HCT116 (cell line): ENCODE measurements at regions not wholly inside any gene's neighbourhood (a gene's known extent, or its start where the extent isn't known, plus 50 kb on each side); places are given as distances from the start of the nearest gene placed in this dataset.

Source experiments
- ATAC-seq: fragments of 200-7000 bp; cut with Tn5 transposase; 2 replicates; pipeline ENCODE4 v1.9.1; 2020; ENCODE audit warnings: mild to moderate bottlenecking, moderate library complexity
- BruUV-seq: library from RNA; stranded (reverse); fragments of 400-500 nt; replicated peaks from 2 replicates; lab custom pipeline; 2021; lab: Mats Ljungman, UMichigan
- CTCF ChIA-PET: fragments of 300-600 bp; sonication (Branson Sonifier 250); formaldehyde crosslinking; loops from one replicate; lab custom pipeline; 2021; ENCODE audit warnings: antibody characterized with exemption; lab: Charles Lee
- POLR2A ChIA-PET: fragments of 300-600, 350-600 bp; sonication (Branson Sonifier 250); formaldehyde crosslinking; loops from one replicate; lab custom pipeline; 2021; ENCODE audit warnings: antibody characterized with exemption; lab: Charles Lee
- RAD21 ChIA-PET, 2 experiments: fragments of 300-600 bp; sonication (Branson Sonifier 250); formaldehyde crosslinking; loops; one replicate each; lab custom pipeline; 2023; ENCODE audit warnings: low total read pairs in 2 of 2; ENCODE audit not compliant: uncharacterized antibody in 2 of 2, unreplicated experiment in 2 of 2, low non-redundant PET in 1 of 2; lab: Charles Lee
- DNase-seq: peaks from one replicate; pipeline ENCODE4 v3.0.0-alpha.2; 2010; ENCODE audit warnings: low read depth, low spot score
- H2AFZ ChIP-seq: fragments of 200-600 bp; shearing (Covaris generic), sonication (generic); 2 replicates; pipeline ENCODE4 v1.6.1; 2017; ENCODE audit warnings: low read depth, mixed run types, mixed read lengths, antibody characterized with exemption, low read length; ENCODE audit not compliant: poor library complexity, severe bottlenecking
- H3K27ac ChIP-seq: 2 replicates; pipeline ENCODE4 v1.5.1; 2012; ENCODE audit warnings: low read depth, low read length
- H3K27me3 ChIP-seq: fragments of 200-600 bp; sonication (generic); 2 replicates; pipeline ENCODE4 v1.6.1; 2016; ENCODE audit warnings: mixed run types, low read length, mixed read lengths; ENCODE audit not compliant: insufficient read depth
- H3K36me3 ChIP-seq, 2 experiments: fragments of 200-500 bp in 1 of 2; fragments of 200-600 bp in 1 of 2; sonication (Bioruptor generic) in 1 of 2; sonication (generic) in 1 of 2; 2 replicates each; pipeline versions ENCODE4 v1.5.1 to v1.6.1; 2014 to 2016; ENCODE audit warnings: low read length in 2 of 2, inconsistent platforms in 1 of 2, mixed read lengths in 1 of 2, mixed run types in 1 of 2; ENCODE audit not compliant: insufficient read depth in 2 of 2, control insufficient read depth in 1 of 2
- H3K4me1 ChIP-seq, 2 experiments: fragments of 200-600 bp in 1 of 2; sonication (generic) in 1 of 2; 2 replicates each; pipeline versions ENCODE4 v1.5.1 to v1.6.1; 2012 to 2017; ENCODE audit warnings: low read length in 2 of 2, inconsistent platforms in 1 of 2, mild to moderate bottlenecking in 1 of 2, mixed read lengths in 1 of 2, mixed run types in 1 of 2, moderate library complexity in 1 of 2; ENCODE audit not compliant: insufficient read depth in 2 of 2, control insufficient read depth in 1 of 2
- H3K4me2 ChIP-seq: fragments of 200-600 bp; sonication (generic); 2 replicates; pipeline ENCODE4 v1.6.1; 2017; ENCODE audit warnings: mixed run types, low read length, mixed read lengths
- H3K4me3 ChIP-seq, 2 experiments: fragments of 200-600 bp in 1 of 2; sonication (generic) in 1 of 2; replicated peaks in 1 of 2; 2 replicates each; pipeline ENCODE4 v1.5.1; 2011 to 2016; ENCODE audit warnings: low read length in 2 of 2, control low read depth in 1 of 2, low read depth in 1 of 2, mild to moderate bottlenecking in 1 of 2, mixed read lengths in 1 of 2, mixed run types in 1 of 2
- H3K79me2 ChIP-seq: fragments of 200-600 bp; sonication (generic); 2 replicates; pipeline ENCODE4 v1.6.1; 2017; ENCODE audit warnings: mild to moderate bottlenecking, mixed run types, low read length, moderate library complexity, mixed read lengths; ENCODE audit not compliant: insufficient read depth
- H3K9ac ChIP-seq: fragments of 200-600 bp; sonication (generic); 2 replicates; pipeline ENCODE4 v1.6.1; 2016; ENCODE audit warnings: low read length, mixed read lengths
- H3K9me2 ChIP-seq: fragments of 200-600 bp; sonication (generic), shearing (Covaris generic); 2 replicates; pipeline ENCODE4 v1.6.1; 2017; ENCODE audit warnings: mixed run types, mild to moderate bottlenecking, moderate library complexity; ENCODE audit not compliant: insufficient read depth
- H3K9me3 ChIP-seq, 2 experiments: fragments of 200-500 bp in 1 of 2; fragments of 200-600 bp in 1 of 2; sonication (Bioruptor generic) in 1 of 2; sonication (generic) in 1 of 2; 2 replicates each; pipeline ENCODE4 v1.6.1; 2014 to 2017; ENCODE audit warnings: low read length in 2 of 2, mixed read lengths in 2 of 2, inconsistent platforms in 1 of 2, low read depth in 1 of 2, mild to moderate bottlenecking in 1 of 2, mixed run types in 1 of 2, moderate library complexity in 1 of 2; ENCODE audit not compliant: control insufficient read depth in 1 of 2, insufficient read depth in 1 of 2
- H4K20me1 ChIP-seq: fragments of 200-600 bp; sonication (generic), shearing (Covaris generic); 2 replicates; pipeline ENCODE4 v1.6.1; 2017; ENCODE audit warnings: mixed run types, mild to moderate bottlenecking, moderate library complexity; ENCODE audit not compliant: insufficient read depth
- ATF3 ChIP-seq: IDR thresholded peaks from 2 replicates; pipeline ENCODE4 v1.6.1; 2012
- CBX3 ChIP-seq: IDR thresholded peaks from 2 replicates; pipeline ENCODE4 v1.6.1; 2012; ENCODE audit warnings: low read depth
- CTCF ChIP-seq, 3 experiments: fragments of 200-600 bp in 1 of 3; sonication (generic) in 1 of 3; IDR thresholded peaks in 2 of 3; conservative IDR thresholded peaks in 1 of 3; 2 replicates each; pipeline ENCODE4 v1.5.1; 2012 to 2017; ENCODE audit warnings: low read depth in 2 of 3, low read length in 2 of 3, antibody characterized with exemption in 1 of 3, borderline replicate concordance in 1 of 3, control low read depth in 1 of 3, mild to moderate bottlenecking in 1 of 3, mixed read lengths in 1 of 3, mixed run types in 1 of 3, moderate library complexity in 1 of 3; ENCODE audit not compliant: insufficient read depth in 1 of 3
- EGR1 ChIP-seq: IDR thresholded peaks from 2 replicates; pipeline ENCODE4 v1.6.1; 2012; ENCODE audit warnings: low read depth
- ELF1 ChIP-seq: IDR thresholded peaks from 2 replicates; pipeline ENCODE4 v1.6.1; 2012; ENCODE audit warnings: low read depth, borderline replicate concordance
- EZH2phosphoT487 ChIP-seq: fragments of 200-600 bp; IDR thresholded peaks from 2 replicates; pipeline ENCODE4 v1.6.1; 2018; ENCODE audit warnings: antibody characterized with exemption, borderline replicate concordance
- FOSL1 ChIP-seq: IDR thresholded peaks from 2 replicates; pipeline ENCODE4 v1.6.1; 2012; ENCODE audit warnings: low read depth
- JUND ChIP-seq: IDR thresholded peaks from 2 replicates; pipeline ENCODE4 v1.6.1; 2012
- MAX ChIP-seq: IDR thresholded peaks from 2 replicates; pipeline ENCODE4 v1.6.1; 2012
- POLR2A ChIP-seq: IDR thresholded peaks from 2 replicates; pipeline ENCODE4 v1.7.0; 2011; ENCODE audit warnings: borderline replicate concordance; ENCODE audit not compliant: insufficient read depth, insufficient read length; ENCODE audit errors: extremely low read depth
- POLR2AphosphoS5 ChIP-seq: IDR thresholded peaks from 2 replicates; pipeline ENCODE4 v1.6.1; 2011; ENCODE audit warnings: mild to moderate bottlenecking, low read depth, low read length, moderate library complexity
- SIN3A ChIP-seq: IDR thresholded peaks from 2 replicates; pipeline ENCODE4 v1.6.1; 2012; ENCODE audit warnings: low read depth
- SP1 ChIP-seq: IDR thresholded peaks from 2 replicates; pipeline ENCODE4 v1.6.1; 2012; ENCODE audit warnings: low read depth
- TCF7L2 ChIP-seq: IDR thresholded peaks from 2 replicates; pipeline ENCODE4 v1.7.0; 2011; ENCODE audit warnings: borderline replicate concordance, inconsistent platforms; ENCODE audit not compliant: insufficient read depth, insufficient read length; ENCODE audit errors: extremely low read depth
- YY1 ChIP-seq: IDR thresholded peaks from 2 replicates; pipeline ENCODE4 v1.6.1; 2011; ENCODE audit warnings: low read length, low read depth, moderate library complexity, mild to moderate bottlenecking; ENCODE audit not compliant: insufficient replicate concordance; ENCODE audit errors: extremely low read depth
- ZBTB33 ChIP-seq: IDR thresholded peaks from 2 replicates; pipeline ENCODE4 v1.6.1; 2011; ENCODE audit warnings: mild to moderate bottlenecking, low read length, moderate library complexity; ENCODE audit not compliant: insufficient replicate concordance; ENCODE audit errors: extremely low read depth
- ZFX ChIP-seq: fragments of 450-650 bp; IDR thresholded peaks from 2 replicates; pipeline ENCODE4 v1.6.1; 2017
- intact Hi-C: fragments of 100-400 bp; cut with micrococcal nuclease; formaldehyde crosslinking; loops from 2 replicates; pipeline ENCODE4 v1.10.0; 2022

GRCh38 chr1:96634883-96635282, 86.7 kb upstream of the PTBP2 start:
- no TSS peak for BruUV-seq
- Histone ChIP-seq H3K79me2 (no peaks in the 10 kb centered on the region), H3K9me2 (no peaks in the 10 kb centered on the region), H3K27me3 (no peaks in the 10 kb centered on the region), H3K9me3 (no peaks in the 10 kb centered on the region), H3K4me2 (no peak overlapping the region), H3K4me3 (no peak overlapping the region), H2AFZ (no peak overlapping the region), H4K20me1 (no peaks in the 10 kb centered on the region), H3K4me1 (no peaks in the 10 kb centered on the region), H3K9ac (no peak overlapping the region), H3K27ac (no peak overlapping the region), H3K36me3 (no peaks in the 10 kb centered on the region)
- ChIA-PET RAD21 (no interaction called here), POLR2A (no interaction called here), CTCF (no interaction called here)
- DNase-seq (no peak), ATAC-seq (no peak)
- intact Hi-C loops, result no loop called here
- TF ChIP-seq MAX (no peak), POLR2A (no peak), POLR2AphosphoS5 (no peak), ELF1 (no peak), FOSL1 (no peak), CTCF (IDR thresholded peaks at IDR 0.05 in 2 of 3, conservative IDR thresholded peaks at IDR 0.05 in 1 of 3; ENCODE audit: borderline replicate concordance in 1 of 3, insufficient read depth in 1 of 3, low read depth in 2 of 3, low read length in 2 of 3) (no peak), ATF3 (no peak), SIN3A (no peak), ZBTB33 (no peak), JUND (no peak), YY1 (no peak), CBX3 (no peak), ZFX (no peak), SP1 (no peak), TCF7L2 (no peak), EZH2phosphoT487 (no peak), EGR1 (no peak)
